Type B pancreatic cell (in vitro differentiated cells): ENCODE measurements at regions not wholly inside any gene's neighbourhood (a gene's known extent, or its start where the extent isn't known, plus 50 kb on each side); places are given as distances from the start of the nearest gene placed in this dataset.

Source experiments
- DNase-seq: peaks from one replicate; pipeline ENCODE4 v3.0.0; 2021; ENCODE audit warnings: mixed read lengths; ENCODE audit not compliant: unreplicated experiment; ENCODE audit errors: extremely low spot score
- H3K27ac Mint-ChIP-seq: 2 replicates; pipeline ENCODE4 v1.8.0; 2021; ENCODE audit warnings: mild to moderate bottlenecking, mixed read lengths
- H3K27me3 Mint-ChIP-seq: 2 replicates; pipeline ENCODE4 v1.8.0; 2021; ENCODE audit warnings: mixed read lengths
- H3K36me3 Mint-ChIP-seq: 2 replicates; pipeline ENCODE4 v1.8.0; 2021; ENCODE audit warnings: mixed read lengths
- H3K4me1 Mint-ChIP-seq: one replicate; pipeline ENCODE4 v1.8.0; 2021; ENCODE audit warnings: mixed read lengths; ENCODE audit not compliant: unreplicated experiment
- H3K4me3 Mint-ChIP-seq: 2 replicates; pipeline ENCODE4 v1.8.0; 2021; ENCODE audit warnings: mild to moderate bottlenecking, mixed read lengths
- H3K9me3 Mint-ChIP-seq: 2 replicates; pipeline ENCODE4 v1.8.0; 2021; ENCODE audit warnings: mixed read lengths
- CTCF ChIP-seq: fragments of 200-600 bp; sonication (generic); conservative IDR thresholded peaks from 2 replicates; pipeline ENCODE4 v1.5.0; 2021; ENCODE audit warnings: antibody characterized with exemption, mild to moderate bottlenecking

DNA sequence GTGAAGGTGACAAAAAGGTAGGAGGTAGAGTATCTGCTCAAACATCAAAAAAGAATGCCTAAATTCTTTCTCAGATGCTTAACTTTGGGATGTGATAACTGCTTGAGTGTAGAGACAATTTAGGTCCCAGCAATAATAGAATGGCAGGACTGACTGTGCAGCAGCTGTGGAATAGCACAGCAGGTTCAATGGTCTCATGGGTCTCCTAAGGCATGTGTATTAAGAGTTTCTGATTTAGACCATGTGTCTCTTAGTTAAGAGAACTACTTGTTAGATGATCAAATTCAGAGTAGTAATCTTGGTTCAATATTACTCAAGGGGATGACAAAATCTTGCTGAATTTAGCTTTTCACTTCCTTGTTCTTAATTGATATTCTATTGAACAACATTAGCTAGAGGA is 72.0 kb downstream of the ALX1 start:
- Mint-ChIP-seq H3K27me3 (no peaks in the 10 kb centered on the region), H3K27ac (no peak overlapping the region), H3K36me3 (no peaks in the 10 kb centered on the region), H3K9me3 (no peaks in the 10 kb centered on the region), H3K4me3 (no peak overlapping the region), H3K4me1 (peaks cover 27% of the 10 kb centered on the region)
- TF ChIP-seq CTCF: no peak
- DNase-seq: no peak

DNA sequence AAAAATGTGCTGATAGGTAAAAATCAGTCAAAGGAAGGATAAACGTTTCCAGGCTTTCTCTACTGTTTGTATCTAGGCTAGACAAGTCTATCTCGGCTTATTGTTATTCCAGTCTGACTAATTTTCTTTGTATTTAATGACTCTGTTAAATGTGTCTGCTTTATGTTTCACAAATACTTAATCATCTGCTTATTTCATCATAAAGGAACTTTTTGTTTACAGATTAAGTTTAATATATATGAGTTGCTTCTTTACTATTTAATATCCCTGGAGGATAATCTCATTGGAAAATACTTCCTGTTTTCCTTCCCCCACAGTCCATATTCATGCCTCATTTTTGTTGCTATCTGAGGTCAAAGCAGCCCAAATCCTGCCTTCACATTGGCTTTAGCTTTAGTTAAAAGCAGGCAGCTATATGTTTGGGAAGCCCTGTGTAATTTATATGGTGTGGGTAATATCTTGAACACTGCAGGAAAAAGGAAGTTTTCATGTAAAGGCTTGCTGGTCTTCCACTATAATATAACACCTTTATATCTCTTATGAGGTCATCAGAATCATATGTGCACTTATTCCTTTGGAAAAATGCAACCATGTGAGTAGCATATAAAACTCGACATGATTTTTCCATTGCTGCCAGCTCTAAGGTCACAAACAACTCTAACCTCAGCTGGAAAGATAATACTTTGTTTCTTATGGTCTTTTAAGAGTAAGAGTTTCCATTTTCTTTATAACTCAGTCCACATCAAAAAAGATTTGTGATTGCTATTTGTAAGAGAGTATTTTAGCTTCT is 76.8 kb downstream of the ALX1 start:
- no peak for DNase-seq
- Mint-ChIP-seq H3K4me1 (peaks cover 26% of the 10 kb centered on the region), H3K27ac (no peak overlapping the region), H3K9me3 (no peaks in the 10 kb centered on the region), H3K36me3 (no peaks in the 10 kb centered on the region), H3K27me3 (no peaks in the 10 kb centered on the region), H3K4me3 (no peak overlapping the region)
- no peak for TF ChIP-seq CTCF

DNA sequence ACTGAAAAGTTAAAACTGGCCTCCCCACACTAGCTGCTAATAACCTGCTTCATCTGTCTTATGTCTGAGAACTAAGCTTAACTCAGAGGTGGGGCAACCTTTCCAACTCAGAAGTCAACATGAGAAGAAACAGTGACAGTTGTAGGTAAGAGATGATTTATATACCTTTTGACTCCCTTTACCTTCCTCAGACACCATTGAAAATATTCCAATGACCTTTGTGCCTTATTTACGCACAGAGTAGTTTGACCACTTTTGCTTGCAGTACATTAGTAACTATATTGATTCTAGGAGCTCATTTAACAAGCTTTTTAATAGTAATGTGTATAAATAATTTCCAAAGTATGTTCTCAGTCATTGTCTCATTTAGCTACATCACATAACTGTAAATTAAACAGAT is 77.6 kb downstream of the ALX1 start:
- no peak for TF ChIP-seq CTCF
- no peak overlapping the region for H3K27ac Mint-ChIP-seq

GRCh38 chr12:85358715-85359114 is 78.7 kb downstream of the ALX1 start:
- TF ChIP-seq CTCF: no peak
- Mint-ChIP-seq H3K4me1 (peaks cover 26% of the 10 kb centered on the region), H3K36me3 (no peaks in the 10 kb centered on the region)

More for the DNA sequence above, 77.6 kb downstream of the ALX1 start:
- DNase-seq: no peak
- no peaks in the 10 kb centered on the region for H3K27me3 Mint-ChIP-seq
- no peaks in the 10 kb centered on the region for H3K36me3 Mint-ChIP-seq
- peaks cover 26% of the 10 kb centered on the region for H3K4me1 Mint-ChIP-seq
- no peak overlapping the region for H3K4me3 Mint-ChIP-seq
- H3K9me3 Mint-ChIP-seq: no peaks in the 10 kb centered on the region

GRCh38 chr12:85363382-85364190 is 83.6 kb downstream of the ALX1 start:
- no peak overlapping the region for H3K4me3 Mint-ChIP-seq
- H3K27ac Mint-ChIP-seq: no peak overlapping the region
- peaks cover 5% of the 10 kb centered on the region for H3K9me3 Mint-ChIP-seq
- TF ChIP-seq CTCF: no peak
- no peak for DNase-seq
- H3K27me3 Mint-ChIP-seq: no peaks in the 10 kb centered on the region
- H3K4me1 Mint-ChIP-seq: no peaks in the 10 kb centered on the region
- no peaks in the 10 kb centered on the region for H3K36me3 Mint-ChIP-seq

More at GRCh38 chr12:85358715-85359114, 78.7 kb downstream of the ALX1 start:
- no peak overlapping the region for H3K4me3 Mint-ChIP-seq
- DNase-seq: no peak
- H3K9me3 Mint-ChIP-seq: no peaks in the 10 kb centered on the region
- H3K27me3 Mint-ChIP-seq: no peaks in the 10 kb centered on the region
- no peak overlapping the region for H3K27ac Mint-ChIP-seq
